ENCODE measurements at regions not wholly inside any gene's neighbourhood (a gene's known extent, or its start where the extent isn't known, plus 50 kb on each side); places are given as distances from the start of the nearest gene placed in this dataset.
"Not testable (repeated sequence)": the region's sequence is repeated elsewhere in the genome, so short reads cannot be mapped to it uniquely, and the experiment has no call there.

- not testable (repeated sequence) for H3K4me3 ChIP-seq (ENCODE audit: low read depth, low read length); DNase-seq (ENCODE audit: low read depth)
Observed at GRCh38 chr4:154907345-154908045, 126.4 kb downstream of the RBM46 start.

- TF ChIP-seq CTCF (IDR thresholded peaks at IDR 0.05; ENCODE audit: control insufficient read depth, extremely low read depth, insufficient read depth): no peak
- DNase-seq (ENCODE audit: low read depth): no peak
- H3K4me3 ChIP-seq (ENCODE audit: low read depth, low read length): no peak overlapping the region
Observed at GRCh38 chr4:154908168-154908567, 127.1 kb downstream of the RBM46 start.

- TF ChIP-seq CTCF (IDR thresholded peaks at IDR 0.05; ENCODE audit: control insufficient read depth, extremely low read depth, insufficient read depth): peak; percentile 35
- peak; percentile 6 for DNase-seq (ENCODE audit: low read depth)
Observed at GRCh38 chr4:154911097-154911496, 130.0 kb downstream of the RBM46 start.

GRCh38 chr4:154911608-154912098 lies 130.6 kb downstream of the RBM46 start:
- no peak for TF ChIP-seq CTCF (IDR thresholded peaks at IDR 0.05; ENCODE audit: control insufficient read depth, extremely low read depth, insufficient read depth)
- DNase-seq (ENCODE audit: low read depth): no peak
- no peak overlapping the region for H3K4me3 ChIP-seq (ENCODE audit: low read depth, low read length)

More at GRCh38 chr4:154911097-154911496, 130.0 kb downstream of the RBM46 start:
- H3K4me3 ChIP-seq (ENCODE audit: low read depth, low read length): no peak overlapping the region

GRCh38 chr4:154916068-154916467 lies 135.0 kb downstream of the RBM46 start:
- DNase-seq (ENCODE audit: low read depth): no peak
- H3K4me3 ChIP-seq (ENCODE audit: low read depth, low read length): no peak overlapping the region
- TF ChIP-seq CTCF (IDR thresholded peaks at IDR 0.05; ENCODE audit: control insufficient read depth, extremely low read depth, insufficient read depth): no peak

- no peak overlapping the region for H3K4me3 ChIP-seq (ENCODE audit: low read depth, low read length)
Observed at GRCh38 chr4:154927126-154927680, 146.1 kb downstream of the RBM46 start.

More at GRCh38 chr4:154927126-154927680, 146.1 kb downstream of the RBM46 start:
- DNase-seq (ENCODE audit: low read depth): no peak
- TF ChIP-seq CTCF (IDR thresholded peaks at IDR 0.05; ENCODE audit: control insufficient read depth, extremely low read depth, insufficient read depth): no peak
